Heart left ventricle (tissue), 16 donors: ENCODE measurements at regions not wholly inside any gene's neighbourhood (a gene's known extent, or its start where the extent isn't known, plus 50 kb on each side); places are given as distances from the start of the nearest gene placed in this dataset.
A peak's percentile ranks its signal among the peaks of the same experiment; 100 is the strongest.

Source experiments
- ATAC-seq, 4 donors: fragments of 200-7000 bp; cut with Tn5 transposase; one replicate each; pipeline ENCODE4 v1.9.1; 2020 to 2022; ENCODE audit warnings: moderate library complexity in 4 of 4, mild to moderate bottlenecking in 3 of 4, moderate number of reproducible peaks in 1 of 4
- DNase-seq, 5 donors: peaks; one replicate each; pipeline ENCODE4 v3.0.0-alpha.2; 2020
- H3K27ac ChIP-seq, 12 donors: fragments of 200-600 bp; sonication (generic) in 4 of 12; one replicate each; pipeline versions ENCODE4 v1.5.0 to v1.8.0; 2016 to 2022; ENCODE audit warnings: mild to moderate bottlenecking in 2 of 12
- H3K27me3 ChIP-seq, 9 donors: fragments of 200-600 bp; sonication (generic) in 2 of 9; one replicate each; pipeline versions ENCODE4 v1.5.1 to v1.8.0; 2016 to 2022; ENCODE audit warnings: mild to moderate bottlenecking in 3 of 9
- H3K36me3 ChIP-seq, 9 donors: fragments of 200-600 bp; sonication (generic) in 2 of 9; one replicate each; pipeline versions ENCODE4 v1.5.0 to v1.8.0; 2018 to 2022; ENCODE audit warnings: mild to moderate bottlenecking in 2 of 9
- H3K4me1 ChIP-seq, 12 donors: fragments of 200-600 bp; sonication (generic) in 4 of 12; one replicate each; pipeline versions ENCODE4 v1.5.0 to v1.8.0; 2016 to 2022; ENCODE audit warnings: mild to moderate bottlenecking in 3 of 12
- H3K4me3 ChIP-seq, 12 donors: fragments of 200-600 bp; sonication (generic) in 4 of 12; one replicate each; pipeline versions ENCODE4 v1.5.0 to v1.8.0; 2017 to 2022; ENCODE audit warnings: mild to moderate bottlenecking in 9 of 12, moderate library complexity in 4 of 12
- H3K9me3 ChIP-seq, 12 donors: fragments of 200-600 bp; sonication (generic) in 4 of 12; one replicate each; pipeline versions ENCODE4 v1.5.0 to v1.8.0; 2016 to 2022; ENCODE audit warnings: mild to moderate bottlenecking in 1 of 12
- CTCF ChIP-seq, 12 donors: fragments of 200-600 bp; sonication (generic) in 4 of 12; IDR thresholded peaks; one replicate each; pipeline versions ENCODE4 v1.5.0 to v1.8.0; 2018 to 2022; ENCODE audit warnings: antibody characterized with exemption in 12 of 12, mild to moderate bottlenecking in 5 of 12
- POLR2A ChIP-seq, 2 donors: fragments of 450-650 bp; IDR thresholded peaks; one replicate each; pipeline ENCODE4 v1.6.1; 2017; ENCODE audit warnings: antibody characterized with exemption in 2 of 2, mild to moderate bottlenecking in 2 of 2, moderate library complexity in 2 of 2
- WGBS, 4 donors: extraction: QIAGEN DNeasy Blood & Tissue Kit in 2 of 4; methylation state at CpG; one replicate each; pipeline versions ENCODE4 v1.1.5 to v1.1.7; 2013 to 2018; 5-methylcytosine and 5-hydroxymethylcytosine counted together
- intact Hi-C, 10 donors: fragments of 100-400 bp; cut with DNase I; formaldehyde crosslinking; loops; one replicate each; pipeline versions ENCODE4 v1.11.1 to v1.14.2; 2022
- donor health status: ischemic (EF 13 %, LVEDD 7.1; RV severe dilation, severe dysfunction).
- donor health status: healthy with polysubstance abuse.
- donor health status: DM: no; HTN: yes; CAD: no.
- donor health status: DM: no; HTN: no; CAD: no.
- donor health status: ischemic (EF 25% LVEDD 6.9; RV normal size, moderate dysfunction).
- donor health status: ischemic (EF 25% LVEDD 5.7; RV mildly dilated, moderate dysfunction).
- donor health status: healthy.
- donor health status: DM: yes; HTN: yes; CAD: no.
- donor health status: ischemic (EF 35%, LVEDD 5.7; RV mildly dilated, moderate dysfunction).
- donor health status: nonischemic (EF 11% LVEDD 7.7; RV severe dilation, severe dysfunction).
- donor health status: DM: yes; HTN: yes; CAD: no.
- donor health status: PGD.
- donor health status: ischemic (EF 29% LVEDD 5.4; RV normal size, mild dysfunction).
- donor health status: nonischemic (EF 23%, LVEDD 6.1; RV moderate dilation, normal function).

GRCh38 chr1:47491341-47491753, 53.5 kb downstream of the FOXD2 start:
- no peak overlapping the region for H3K4me3 ChIP-seq
- peak; percentile 41 to 63 (median 52) for ATAC-seq
- H3K4me1 ChIP-seq: peaks cover 0 to 8% (median 0%) of the 10 kb centered on the region in 12 donors
- WGBS, 4 donors: 26 to 43% (median 37%) methylated on average over 5 to 7 of the region's 7 CpGs
- TF ChIP-seq POLR2A (IDR thresholded peaks at IDR 0.05): no peak
- no peak for TF ChIP-seq CTCF (IDR thresholded peaks at IDR 0.05)
- peaks cover 0 to 25% (median 3%) of the 10 kb centered on the region in 9 donors for H3K27me3 ChIP-seq
- H3K36me3 ChIP-seq: no peaks in the 10 kb centered on the region
- no peak overlapping the region for H3K27ac ChIP-seq
- intact Hi-C loops: no loop called here
- no peaks in the 10 kb centered on the region for H3K9me3 ChIP-seq
- DNase-seq: peak in 2 of 5 donors; percentile 34 to 66

- peaks cover 0 to 30% (median 5%) of the 10 kb centered on the region in 9 donors for H3K27me3 ChIP-seq
- TF ChIP-seq CTCF (IDR thresholded peaks at IDR 0.05): no peak
- peaks cover 0 to 8% (median 0%) of the 10 kb centered on the region in 12 donors for H3K4me1 ChIP-seq
- H3K4me3 ChIP-seq: no peak overlapping the region
- H3K27ac ChIP-seq: no peak overlapping the region
- no peak for ATAC-seq
- intact Hi-C loops: no loop called here
- WGBS, 4 donors: 30 to 43% (median 32%) methylated on average over 8 of the region's 8 CpGs
- H3K9me3 ChIP-seq: no peaks in the 10 kb centered on the region
- H3K36me3 ChIP-seq: no peaks in the 10 kb centered on the region
- no peak for DNase-seq
Observed at GRCh38 chr1:47495176-47495713, 57.4 kb downstream of the FOXD2 start.

GRCh38 chr1:47498551-47498950, 60.7 kb downstream of the FOXD2 start:
- intact Hi-C loops: no loop called here
- peaks cover 0 to 46% (median 12%) of the 10 kb centered on the region in 9 donors for H3K27me3 ChIP-seq
- 64 to 78% (median 69%) methylated on average over 3 of the region's 3 CpGs for WGBS, 4 donors

GRCh38 chr1:47501069-47501468, 63.2 kb downstream of the FOXD2 start:
- no peak for TF ChIP-seq CTCF (IDR thresholded peaks at IDR 0.05)
- intact Hi-C loops: no loop called here
- no peaks in the 10 kb centered on the region for H3K9me3 ChIP-seq

More at GRCh38 chr1:47498551-47498950, 60.7 kb downstream of the FOXD2 start:
- no peak for ATAC-seq
- Histone ChIP-seq H3K4me3 (no peak overlapping the region), H3K27ac (no peak overlapping the region), H3K36me3 (no peaks in the 10 kb centered on the region), H3K4me1 (no peaks in the 10 kb centered on the region), H3K9me3 (no peaks in the 10 kb centered on the region)
- TF ChIP-seq CTCF (IDR thresholded peaks at IDR 0.05) (no peak), POLR2A (IDR thresholded peaks at IDR 0.05) (no peak)
- DNase-seq: no peak

More at GRCh38 chr1:47501069-47501468, 63.2 kb downstream of the FOXD2 start:
- Histone ChIP-seq H3K4me1 (no peaks in the 10 kb centered on the region), H3K27me3 (peaks cover 0 to 64% (median 22%) of the 10 kb centered on the region in 9 donors), H3K36me3 (no peaks in the 10 kb centered on the region), H3K4me3 (no peak overlapping the region), H3K27ac (no peak overlapping the region)
- ATAC-seq: no peak
- no peak for DNase-seq
- WGBS, 4 donors: 93 to 96% (median 94%) methylated on average over 5 of the region's 5 CpGs
